Activated B cell treated with CpG ODN at 0.5 μM for 24 hours (primary cell): ENCODE measurements at regions not wholly inside any gene's neighbourhood (a gene's known extent, or its start where the extent isn't known, plus 50 kb on each side); places are given as distances from the start of the nearest gene placed in this dataset.

Source experiments
- ATAC-seq: fragments of 200-7000 bp; cut with Tn5 transposase; one replicate; pipeline ENCODE4 v1.10.0; 2021; ENCODE audit warnings: low read depth, mild to moderate bottlenecking, moderate library complexity
- CTCF ChIA-PET: fragments of 350-600 bp; sonication (Branson Sonifier 250); formaldehyde crosslinking; loops from one replicate; lab custom pipeline; 2021; ENCODE audit warnings: antibody characterized with exemption; lab: Charles Lee
- POLR2A ChIA-PET: fragments of 350-600 bp; sonication (Branson Sonifier 250); formaldehyde crosslinking; loops from one replicate; lab custom pipeline; 2021; ENCODE audit warnings: antibody characterized with exemption; lab: Charles Lee
- DNase-seq: peaks from one replicate; pipeline ENCODE4 v3.0.0; 2022
- H3K27ac Mint-ChIP-seq: one replicate; pipeline ENCODE4 v1.8.0; 2020; ENCODE audit warnings: mixed read lengths
- H3K27me3 Mint-ChIP-seq: one replicate; pipeline ENCODE4 v1.8.0; 2021; ENCODE audit warnings: mixed read lengths
- H3K36me3 Mint-ChIP-seq: one replicate; pipeline ENCODE4 v1.8.0; 2021; ENCODE audit warnings: low read depth, mixed read lengths
- H3K4me1 Mint-ChIP-seq: one replicate; pipeline ENCODE4 v1.8.0; 2021; ENCODE audit warnings: mixed read lengths
- H3K4me3 Mint-ChIP-seq: one replicate; pipeline ENCODE4 v1.8.0; 2020; ENCODE audit warnings: mild to moderate bottlenecking, mixed read lengths
- H3K9me3 Mint-ChIP-seq: one replicate; pipeline ENCODE4 v1.8.0; 2020; ENCODE audit warnings: mixed read lengths
- intact Hi-C: fragments of 100-400 bp; cut with micrococcal nuclease; formaldehyde crosslinking; loops from one replicate; pipeline ENCODE4 v1.15.1; 2024
- TF ChIP-seq, protein P1 (sequence below): fragments of 200-600 bp; IDR thresholded peaks from one replicate; pipeline ENCODE4 v1.8.0; 2022; ENCODE audit warnings: antibody characterized with exemption, mild to moderate bottlenecking

DNA sequence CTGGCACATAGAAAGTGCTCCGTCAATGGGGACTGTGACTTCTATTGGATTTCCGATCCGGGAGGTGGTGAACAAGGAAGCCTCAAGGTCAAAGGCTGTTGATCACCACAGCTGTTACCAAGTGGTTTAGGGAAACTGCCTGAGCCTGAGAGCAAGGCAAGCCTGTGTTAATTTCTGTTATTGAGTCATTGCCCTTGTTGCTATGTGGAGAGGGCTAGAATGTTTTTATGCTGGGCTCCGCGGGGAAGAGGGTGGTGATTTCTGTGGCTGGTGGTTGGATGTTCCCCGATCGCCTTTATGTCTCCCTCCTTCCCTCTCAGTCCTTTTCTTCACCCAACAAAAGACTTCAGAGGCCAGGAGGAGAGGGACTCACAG is 108.5 kb upstream of the ALX4 start:
- CTCF ChIA-PET = no interaction called here
- ATAC-seq (no peak), DNase-seq (no peak)
- Mint-ChIP-seq H3K27ac (no peak overlapping the region), H3K27me3 (peaks cover 8% of the 10 kb centered on the region), H3K9me3 (no peaks in the 10 kb centered on the region), H3K4me3 (no peak overlapping the region), H3K4me1 (no peaks in the 10 kb centered on the region), H3K36me3 (no peaks in the 10 kb centered on the region)
- TF ChIP-seq, protein P1, sequence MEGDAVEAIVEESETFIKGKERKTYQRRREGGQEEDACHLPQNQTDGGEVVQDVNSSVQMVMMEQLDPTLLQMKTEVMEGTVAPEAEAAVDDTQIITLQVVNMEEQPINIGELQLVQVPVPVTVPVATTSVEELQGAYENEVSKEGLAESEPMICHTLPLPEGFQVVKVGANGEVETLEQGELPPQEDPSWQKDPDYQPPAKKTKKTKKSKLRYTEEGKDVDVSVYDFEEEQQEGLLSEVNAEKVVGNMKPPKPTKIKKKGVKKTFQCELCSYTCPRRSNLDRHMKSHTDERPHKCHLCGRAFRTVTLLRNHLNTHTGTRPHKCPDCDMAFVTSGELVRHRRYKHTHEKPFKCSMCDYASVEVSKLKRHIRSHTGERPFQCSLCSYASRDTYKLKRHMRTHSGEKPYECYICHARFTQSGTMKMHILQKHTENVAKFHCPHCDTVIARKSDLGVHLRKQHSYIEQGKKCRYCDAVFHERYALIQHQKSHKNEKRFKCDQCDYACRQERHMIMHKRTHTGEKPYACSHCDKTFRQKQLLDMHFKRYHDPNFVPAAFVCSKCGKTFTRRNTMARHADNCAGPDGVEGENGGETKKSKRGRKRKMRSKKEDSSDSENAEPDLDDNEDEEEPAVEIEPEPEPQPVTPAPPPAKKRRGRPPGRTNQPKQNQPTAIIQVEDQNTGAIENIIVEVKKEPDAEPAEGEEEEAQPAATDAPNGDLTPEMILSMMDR = no peak
- POLR2A ChIA-PET = no interaction called here
- intact Hi-C loops = no loop called here

GRCh38 chr11:44421090-44421675 is 111.2 kb upstream of the ALX4 start:
- ATAC-seq (no peak), DNase-seq (no peak)
- intact Hi-C loops = no loop called here
- POLR2A ChIA-PET = no interaction called here
- H3K4me1 Mint-ChIP-seq = no peaks in the 10 kb centered on the region
- no peaks in the 10 kb centered on the region for H3K36me3 Mint-ChIP-seq
- H3K9me3 Mint-ChIP-seq = no peaks in the 10 kb centered on the region
- peaks cover 22% of the 10 kb centered on the region for H3K27me3 Mint-ChIP-seq
- H3K4me3 Mint-ChIP-seq = no peak overlapping the region
- no peak overlapping the region for H3K27ac Mint-ChIP-seq
- TF ChIP-seq, protein P1 = no peak
- CTCF ChIA-PET = no interaction called here

- ChIA-PET CTCF (no interaction called here), POLR2A (no interaction called here)
- no peak overlapping the region for H3K27ac Mint-ChIP-seq
- DNase-seq (no peak), ATAC-seq (no peak)
- no peaks in the 10 kb centered on the region for H3K36me3 Mint-ChIP-seq
- no peaks in the 10 kb centered on the region for H3K9me3 Mint-ChIP-seq
- intact Hi-C loops = no loop called here
- TF ChIP-seq, protein P1 = no peak
- peaks cover 32% of the 10 kb centered on the region for H3K27me3 Mint-ChIP-seq
- H3K4me1 Mint-ChIP-seq = no peaks in the 10 kb centered on the region
- H3K4me3 Mint-ChIP-seq = no peak overlapping the region
Measured at GRCh38 chr11:44423289-44423688, 113.3 kb upstream of the ALX4 start.

GRCh38 chr11:44424841-44425240 is 114.9 kb upstream of the ALX4 start:
- no peak for DNase-seq
- TF ChIP-seq, protein P1 = no peak
- no peaks in the 10 kb centered on the region for H3K36me3 Mint-ChIP-seq
- peaks cover 37% of the 10 kb centered on the region for H3K27me3 Mint-ChIP-seq
- no peaks in the 10 kb centered on the region for H3K9me3 Mint-ChIP-seq
- H3K27ac Mint-ChIP-seq = no peak overlapping the region
- ATAC-seq = no peak
- POLR2A ChIA-PET = no interaction called here
- intact Hi-C loops = no loop called here
- CTCF ChIA-PET = no interaction called here
- H3K4me3 Mint-ChIP-seq = no peak overlapping the region
- no peaks in the 10 kb centered on the region for H3K4me1 Mint-ChIP-seq

DNA sequence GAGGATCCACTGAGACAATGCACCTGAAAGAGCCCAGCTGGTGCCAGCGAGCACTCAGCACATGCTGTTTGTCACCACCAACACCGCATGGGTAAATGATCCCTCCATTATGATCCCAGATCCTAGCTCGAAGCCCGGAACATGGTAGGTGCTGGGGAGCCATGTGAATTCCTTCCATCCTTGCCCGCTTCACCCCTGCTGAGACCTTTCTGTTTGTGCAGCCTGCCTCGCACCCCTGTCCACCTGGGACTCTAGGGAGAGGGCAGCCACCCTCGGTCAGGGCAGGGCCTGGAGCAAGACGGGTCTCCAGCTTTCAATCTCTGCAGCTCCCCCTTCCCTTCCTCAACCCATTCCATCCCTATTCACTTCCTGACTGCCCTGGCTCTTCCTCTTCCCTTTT is 116.2 kb upstream of the ALX4 start:
- H3K9me3 Mint-ChIP-seq = no peaks in the 10 kb centered on the region
- TF ChIP-seq, protein P1 = no peak
- H3K36me3 Mint-ChIP-seq = no peaks in the 10 kb centered on the region
- DNase-seq (no peak), ATAC-seq (no peak)
- POLR2A ChIA-PET = no interaction called here
- H3K27ac Mint-ChIP-seq = no peak overlapping the region
- CTCF ChIA-PET = no interaction called here
- H3K4me1 Mint-ChIP-seq = no peaks in the 10 kb centered on the region
- H3K4me3 Mint-ChIP-seq = no peak overlapping the region
- intact Hi-C loops = no loop called here
- H3K27me3 Mint-ChIP-seq = peaks cover 37% of the 10 kb centered on the region
